Progenitor cell of endocrine pancreas (in vitro differentiated cells): ENCODE measurements at regions not wholly inside any gene's neighbourhood (a gene's known extent, or its start where the extent isn't known, plus 50 kb on each side); places are given as distances from the start of the nearest gene placed in this dataset.

Experiments used
- DNase-seq: peaks from one replicate; pipeline ENCODE4 v3.0.0; 2021; ENCODE audit warnings: low spot score; ENCODE audit not compliant: unreplicated experiment
- H3K27ac Mint-ChIP-seq: 2 replicates; pipeline ENCODE4 v1.8.0; 2021; ENCODE audit warnings: mild to moderate bottlenecking, moderate library complexity, mixed read lengths
- H3K27me3 Mint-ChIP-seq: 2 replicates; pipeline ENCODE4 v1.8.0; 2021; ENCODE audit warnings: mixed read lengths
- H3K36me3 Mint-ChIP-seq: 2 replicates; pipeline ENCODE4 v1.8.0; 2022; ENCODE audit warnings: mixed read lengths; ENCODE audit not compliant: insufficient read depth
- H3K4me1 Mint-ChIP-seq: 2 replicates; pipeline ENCODE4 v1.8.0; 2021; ENCODE audit warnings: low read depth, mixed read lengths
- H3K4me3 Mint-ChIP-seq: 2 replicates; pipeline ENCODE4 v1.8.0; 2021; ENCODE audit warnings: low read depth, mild to moderate bottlenecking, moderate library complexity, mixed read lengths
- H3K9me3 Mint-ChIP-seq: 2 replicates; pipeline ENCODE4 v1.8.0; 2021; ENCODE audit warnings: low read depth, mixed read lengths
- CTCF ChIP-seq: fragments of 200-600 bp; sonication (generic); IDR thresholded peaks from one replicate; pipeline ENCODE4 v1.5.0; 2021; ENCODE audit warnings: antibody characterized with exemption, mild to moderate bottlenecking; ENCODE audit not compliant: unreplicated experiment

- TF ChIP-seq CTCF: no peak
- DNase-seq: no peak
- Mint-ChIP-seq H3K9me3 (no peaks in the 10 kb centered on the region), H3K36me3 (no peaks in the 10 kb centered on the region), H3K4me1 (peaks cover 25% of the 10 kb centered on the region), H3K27ac (no peak overlapping the region), H3K4me3 (no peak overlapping the region), H3K27me3 (peaks cover 6% of the 10 kb centered on the region)
Observed at GRCh38 chr17:37833237-37833859, 88.5 kb upstream of the HNF1B start.

- H3K36me3 Mint-ChIP-seq: no peaks in the 10 kb centered on the region
- H3K27me3 Mint-ChIP-seq: peaks cover 6% of the 10 kb centered on the region
- peaks cover 25% of the 10 kb centered on the region for H3K4me1 Mint-ChIP-seq
- DNase-seq: no peak
- no peak overlapping the region for H3K4me3 Mint-ChIP-seq
- H3K27ac Mint-ChIP-seq: no peak overlapping the region
- H3K9me3 Mint-ChIP-seq: no peaks in the 10 kb centered on the region
- no peak for TF ChIP-seq CTCF
Observed at GRCh38 chr17:37831986-37832385, 87.1 kb upstream of the HNF1B start.

- no peak for TF ChIP-seq CTCF
- no peak overlapping the region for H3K4me3 Mint-ChIP-seq
- DNase-seq: no peak
- H3K27ac Mint-ChIP-seq: no peak overlapping the region
- peaks cover 25% of the 10 kb centered on the region for H3K4me1 Mint-ChIP-seq
- H3K27me3 Mint-ChIP-seq: peaks cover 6% of the 10 kb centered on the region
- no peaks in the 10 kb centered on the region for H3K9me3 Mint-ChIP-seq
- H3K36me3 Mint-ChIP-seq: no peaks in the 10 kb centered on the region
Observed at GRCh38 chr17:37831492-37831891, 86.6 kb upstream of the HNF1B start.

- no peaks in the 10 kb centered on the region for H3K36me3 Mint-ChIP-seq
- peaks cover 3% of the 10 kb centered on the region for H3K27me3 Mint-ChIP-seq
- no peaks in the 10 kb centered on the region for H3K9me3 Mint-ChIP-seq
- H3K27ac Mint-ChIP-seq: no peak overlapping the region
- DNase-seq: no peak
- peaks cover 18% of the 10 kb centered on the region for H3K4me1 Mint-ChIP-seq
- no peak overlapping the region for H3K4me3 Mint-ChIP-seq
- no peak for TF ChIP-seq CTCF
Observed at GRCh38 chr17:37830151-37830993, 85.5 kb upstream of the HNF1B start.

GRCh38 chr17:37829592-37830123, 84.8 kb upstream of the HNF1B start:
- peaks cover 16% of the 10 kb centered on the region for H3K4me1 Mint-ChIP-seq

More at GRCh38 chr17:37829592-37830123, 84.8 kb upstream of the HNF1B start:
- no peak for DNase-seq
- Mint-ChIP-seq H3K9me3 (no peaks in the 10 kb centered on the region), H3K36me3 (no peaks in the 10 kb centered on the region), H3K27me3 (no peaks in the 10 kb centered on the region), H3K27ac (no peak overlapping the region), H3K4me3 (no peak overlapping the region)
- no peak for TF ChIP-seq CTCF
